Amniotic stem cell (primary cell): ENCODE measurements at regions not wholly inside any gene's neighbourhood (a gene's known extent, or its start where the extent isn't known, plus 50 kb on each side); places are given as distances from the start of the nearest gene placed in this dataset.

Experiments used
- DNase-seq: peaks from one replicate; lab custom pipeline; 2025; lab: John Stamatoyannopoulos, UW

DNA sequence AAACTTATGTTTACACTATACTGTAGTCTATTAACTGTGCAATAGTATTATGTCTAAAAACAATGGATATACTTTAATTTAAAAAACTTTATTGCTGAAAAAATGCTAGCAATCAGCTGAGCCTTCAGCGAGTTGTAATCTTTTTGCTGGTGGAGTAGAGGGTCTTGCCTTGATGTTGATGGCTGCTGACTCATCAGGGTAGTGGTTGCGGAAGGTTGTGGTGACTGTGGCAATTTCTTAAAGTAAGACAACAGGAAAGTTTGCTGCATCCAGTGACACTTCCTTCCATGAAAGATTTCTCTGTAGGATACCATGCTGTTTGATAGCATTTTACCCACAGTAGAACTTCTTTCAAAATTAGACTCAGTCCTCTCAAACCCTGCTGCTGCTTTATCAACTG, 234.7 kb upstream of the CSF3R start:
- DNase-seq: no peak

DNA sequence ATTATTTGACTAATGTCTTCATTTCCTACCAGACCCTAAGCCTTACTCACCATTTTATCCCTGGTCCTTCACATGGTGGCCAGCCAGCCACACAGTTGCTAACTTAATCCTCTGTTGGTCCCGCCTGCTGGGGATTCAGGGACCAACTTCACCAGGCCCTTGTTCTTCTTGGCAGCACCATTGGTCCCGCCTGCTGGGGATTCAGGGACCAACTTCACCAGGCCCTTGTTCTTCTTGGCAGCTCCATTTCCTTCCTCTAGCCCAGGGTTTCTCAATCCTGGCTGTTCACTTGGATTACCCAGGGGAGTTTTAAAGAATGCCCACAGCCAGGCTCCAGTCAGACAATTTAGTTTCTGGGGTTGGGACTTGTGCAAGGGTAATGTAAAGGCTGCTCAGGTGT, 233.1 kb upstream of the CSF3R start:
- no peak for DNase-seq

DNA sequence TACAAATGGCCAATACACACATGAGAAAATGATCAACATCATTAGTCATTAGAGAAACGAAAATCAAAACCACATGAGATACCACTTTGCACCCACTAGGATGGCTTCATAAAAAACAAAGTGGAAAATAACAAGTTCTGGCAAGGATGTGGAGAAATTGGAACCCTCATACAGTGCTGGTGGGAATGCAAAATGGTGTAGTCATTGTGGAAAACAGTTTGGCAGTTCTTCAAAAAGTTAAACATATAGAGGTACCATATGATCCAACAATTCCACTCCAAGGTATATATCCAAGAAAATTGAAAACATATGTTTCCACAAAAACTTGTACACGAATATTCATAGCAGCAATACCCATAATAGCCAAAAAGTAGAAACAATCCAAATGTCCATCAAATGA, 231.6 kb upstream of the CSF3R start:
- DNase-seq: no peak

DNA sequence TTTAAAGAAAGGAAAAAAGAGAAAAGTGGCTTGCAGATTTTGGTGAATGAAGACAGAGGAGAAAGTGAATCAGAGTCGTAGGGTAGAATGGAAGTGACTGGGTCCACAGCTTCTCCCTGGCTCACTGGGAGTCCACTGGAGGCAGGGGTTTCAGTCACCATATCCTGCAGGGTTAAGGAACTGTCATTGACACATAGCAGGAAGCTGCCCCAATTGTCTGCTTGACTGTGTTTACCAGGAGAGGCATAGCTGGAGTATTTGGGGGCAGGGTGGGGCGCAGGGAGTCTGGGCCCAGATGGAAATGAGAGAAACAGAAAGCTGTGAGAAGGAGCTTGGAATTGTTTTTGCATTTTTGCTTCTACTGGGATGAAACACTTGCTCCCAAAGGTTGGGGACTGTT, 228.8 kb upstream of the CSF3R start:
- no peak for DNase-seq

DNA sequence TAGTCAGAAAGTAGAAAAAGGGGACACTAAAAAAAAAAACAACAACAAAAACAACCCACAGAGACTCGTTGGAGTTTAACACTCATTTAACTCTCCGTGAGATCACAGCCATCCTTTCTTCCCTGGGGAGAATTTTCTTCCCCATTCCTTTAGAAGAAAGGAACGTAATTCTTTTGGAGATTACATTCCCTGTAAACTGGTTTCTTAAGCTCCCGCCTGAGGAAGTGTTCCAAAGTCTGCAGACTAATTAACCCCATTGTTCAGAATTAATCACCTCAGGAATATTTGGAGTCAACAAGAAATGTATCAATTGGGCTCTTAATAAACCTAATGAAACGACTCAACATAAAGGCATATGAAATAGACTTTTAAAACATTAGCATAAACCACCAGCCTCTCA, 228.2 kb upstream of the CSF3R start:
- DNase-seq: no peak

DNA sequence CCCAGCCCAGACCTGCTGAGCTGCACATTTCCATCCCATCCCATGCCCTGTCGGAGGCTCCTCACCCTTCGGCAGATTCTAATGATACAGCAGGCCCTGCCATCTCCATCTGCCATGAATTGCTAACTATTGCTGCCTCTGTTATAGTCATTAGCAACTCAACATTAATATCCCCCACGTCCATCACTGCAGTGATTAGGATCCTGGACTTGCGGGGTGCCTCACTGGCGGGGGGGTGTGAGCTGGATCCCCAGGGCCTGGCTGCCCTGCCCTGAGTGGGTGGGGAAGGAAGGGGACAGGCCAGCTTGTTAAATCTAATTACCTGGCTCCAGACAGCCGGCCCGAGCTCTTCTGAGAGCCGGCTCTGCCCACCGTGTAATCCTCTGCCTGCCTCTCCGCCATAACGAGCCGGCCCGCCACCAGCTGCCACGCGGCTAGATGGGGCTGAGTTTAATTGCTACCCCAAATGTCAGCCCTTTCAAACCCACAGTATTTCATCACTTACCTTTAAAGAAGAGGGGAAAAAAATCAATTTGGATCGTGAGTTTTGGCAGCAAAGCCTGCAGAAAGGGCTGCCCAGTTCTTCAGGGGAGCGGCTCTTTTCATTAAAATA, 227.3 kb upstream of the CSF3R start:
- no peak for DNase-seq

DNA sequence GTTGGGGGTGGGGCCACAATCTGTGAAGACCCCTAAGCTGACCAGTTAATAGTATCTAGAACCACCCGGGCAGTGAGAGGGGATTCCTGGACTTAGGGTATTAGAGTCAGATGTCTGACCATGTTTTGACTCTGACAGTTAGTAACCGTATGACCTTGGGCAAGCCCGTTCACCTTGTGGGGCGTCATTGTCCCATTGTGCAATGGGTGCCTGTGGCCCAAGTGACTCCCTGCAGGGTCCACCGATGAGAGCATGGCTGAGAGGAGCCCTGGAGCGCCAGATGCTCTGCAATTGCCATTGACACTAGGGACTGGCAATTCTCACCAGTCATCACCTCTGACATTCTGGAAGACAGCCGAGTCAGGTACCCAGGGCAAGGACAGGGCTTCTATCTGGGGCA, 225.9 kb upstream of the CSF3R start:
- no peak for DNase-seq

DNA sequence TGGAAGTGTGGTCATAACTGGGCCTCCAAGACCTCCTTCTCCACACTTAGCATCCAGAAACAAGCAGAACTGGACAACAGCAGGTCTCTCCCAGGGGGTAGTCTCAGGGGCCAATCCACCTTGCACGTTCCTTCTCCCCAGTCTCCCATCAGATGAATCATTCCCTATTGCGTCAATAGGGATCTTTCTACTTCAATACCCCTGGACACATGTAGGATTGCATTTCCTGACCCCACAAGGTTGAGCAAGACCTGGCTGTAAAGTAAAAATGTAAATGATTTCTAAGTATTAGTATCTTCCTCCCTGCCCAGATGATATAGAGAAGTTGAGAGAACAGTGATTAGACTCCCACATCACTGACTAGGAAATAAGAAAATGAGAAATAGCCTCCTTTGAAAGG, 224.5 kb upstream of the CSF3R start:
- no peak for DNase-seq

DNA sequence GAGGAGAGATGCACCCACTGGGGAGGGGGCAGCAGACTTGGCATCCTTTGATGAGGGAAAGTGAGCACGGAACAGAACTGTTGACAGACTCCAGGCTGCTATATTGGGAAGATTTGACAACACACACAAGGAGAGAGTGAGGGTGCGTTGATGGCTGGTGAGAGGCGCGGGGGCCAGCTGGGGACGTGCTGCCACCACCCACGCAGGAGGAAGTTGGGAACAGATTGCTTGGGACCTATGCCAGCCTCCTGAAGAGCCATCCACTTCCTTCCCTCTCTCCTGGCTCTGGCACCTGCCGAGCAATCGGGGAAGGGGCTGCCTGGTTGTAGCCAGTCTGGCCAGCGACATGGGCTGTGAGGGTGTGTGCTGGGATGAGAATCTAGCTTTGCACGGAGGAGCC, 223.7 kb upstream of the CSF3R start:
- DNase-seq: no peak

DNA sequence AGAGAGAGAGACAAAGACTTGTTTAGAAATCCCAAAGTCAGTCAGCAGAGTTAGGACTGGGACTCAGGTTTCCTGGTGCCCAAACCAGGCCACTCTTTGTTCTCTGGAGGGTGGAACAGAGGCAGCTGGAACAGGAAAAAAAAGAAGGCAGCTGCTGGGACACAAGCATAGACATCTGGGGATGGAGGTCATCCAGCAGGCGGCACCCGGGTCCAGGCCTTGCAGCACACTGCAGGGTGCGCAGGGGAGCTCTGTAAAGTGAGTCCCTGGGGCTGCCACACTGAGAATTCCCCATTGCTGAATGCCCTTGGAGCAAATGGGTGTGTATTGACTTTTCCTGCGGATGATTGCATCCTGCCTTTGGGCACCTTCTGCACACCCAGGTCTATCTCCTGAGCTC, 222.9 kb upstream of the CSF3R start:
- no peak for DNase-seq

DNA sequence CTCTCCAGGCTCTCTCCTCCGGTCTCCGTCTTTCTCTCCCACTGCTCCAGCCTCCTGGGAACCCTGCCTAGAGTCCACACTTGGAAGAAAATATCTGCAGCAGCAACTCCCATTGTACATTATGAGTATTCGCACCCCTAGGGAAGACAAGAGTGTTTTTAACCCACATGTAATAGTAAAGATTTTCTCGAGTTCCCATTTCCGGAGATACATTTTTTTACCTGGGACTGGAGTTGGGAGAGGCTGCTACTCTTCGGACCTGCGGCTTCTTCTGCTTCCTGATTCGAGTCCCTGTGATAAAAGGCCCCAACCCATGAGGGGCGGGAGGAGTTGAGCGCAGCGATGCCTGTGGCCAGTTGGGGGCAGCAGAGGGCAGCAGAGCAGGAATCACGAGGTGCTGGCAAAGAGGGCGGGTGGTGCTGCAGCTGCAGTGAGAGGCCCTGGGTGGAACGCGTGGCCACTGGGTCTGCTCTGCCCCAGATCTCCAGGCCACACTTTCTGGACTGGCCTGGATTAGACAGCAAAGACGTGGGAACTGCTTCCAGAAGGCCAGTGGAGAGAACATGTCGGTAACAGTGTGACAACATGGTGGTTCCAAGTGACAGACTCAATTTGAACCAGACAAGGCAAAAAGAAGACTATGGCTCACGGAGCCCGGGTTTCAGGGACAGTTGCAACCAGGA, 221.0 kb upstream of the CSF3R start:
- peak; percentile 5 for DNase-seq

DNA sequence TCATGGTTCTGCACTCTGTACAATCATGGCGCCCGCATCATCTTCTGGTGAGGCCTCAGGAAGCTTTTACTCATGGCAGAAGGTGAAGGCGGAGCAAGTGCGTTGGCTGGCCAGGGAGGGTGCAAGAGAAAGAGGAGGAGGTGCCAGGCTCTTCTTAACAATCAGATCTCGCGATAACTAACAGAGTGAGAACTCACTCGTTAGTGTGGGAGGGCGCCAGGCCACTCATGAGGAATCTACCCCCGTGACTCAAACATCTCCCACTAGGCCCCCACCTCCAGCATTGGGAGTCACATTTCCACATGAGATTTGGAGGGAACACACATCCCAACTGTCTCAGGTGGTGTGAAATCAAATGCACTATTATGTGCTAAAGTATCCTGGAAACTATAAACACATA, 220.2 kb upstream of the CSF3R start:
- DNase-seq: no peak

DNA sequence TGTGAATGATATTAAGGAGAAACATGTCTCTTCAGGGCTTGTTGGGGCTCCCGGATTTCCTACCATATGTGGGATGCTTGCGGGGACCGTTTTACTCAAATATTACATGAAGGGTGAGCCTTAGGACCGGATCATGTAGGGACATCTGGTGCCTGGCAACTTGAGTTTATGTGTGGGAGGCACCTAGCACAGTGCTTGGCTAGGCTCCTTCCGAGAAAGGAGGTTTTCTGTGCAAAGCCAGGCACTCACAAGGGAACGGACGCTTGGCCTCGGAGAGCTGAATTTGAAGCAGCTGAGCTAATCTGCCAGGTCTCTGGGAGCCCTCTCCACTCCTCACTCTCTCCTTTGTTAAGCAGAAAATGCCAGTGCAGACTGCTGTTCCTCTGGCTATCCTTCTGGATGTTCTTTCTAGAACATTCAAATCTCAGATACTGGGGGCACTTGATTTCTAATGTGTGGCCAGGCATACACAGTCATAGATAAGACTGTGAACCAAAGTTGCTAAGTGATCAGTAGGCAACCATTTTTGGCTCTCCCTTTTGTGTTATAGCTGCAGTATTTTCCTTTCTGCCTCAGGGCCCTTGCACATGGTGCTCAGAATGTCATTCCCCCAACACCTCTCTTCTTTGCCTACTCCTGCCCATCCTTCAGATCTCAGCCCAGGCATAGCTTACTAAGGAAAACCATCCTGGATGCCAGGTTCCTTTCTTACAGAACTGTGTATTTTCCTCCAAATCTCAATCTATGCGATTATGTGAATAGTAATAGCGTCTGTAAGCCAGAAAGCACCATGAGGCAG, 216.6 kb upstream of the CSF3R start:
- no peak for DNase-seq

DNA sequence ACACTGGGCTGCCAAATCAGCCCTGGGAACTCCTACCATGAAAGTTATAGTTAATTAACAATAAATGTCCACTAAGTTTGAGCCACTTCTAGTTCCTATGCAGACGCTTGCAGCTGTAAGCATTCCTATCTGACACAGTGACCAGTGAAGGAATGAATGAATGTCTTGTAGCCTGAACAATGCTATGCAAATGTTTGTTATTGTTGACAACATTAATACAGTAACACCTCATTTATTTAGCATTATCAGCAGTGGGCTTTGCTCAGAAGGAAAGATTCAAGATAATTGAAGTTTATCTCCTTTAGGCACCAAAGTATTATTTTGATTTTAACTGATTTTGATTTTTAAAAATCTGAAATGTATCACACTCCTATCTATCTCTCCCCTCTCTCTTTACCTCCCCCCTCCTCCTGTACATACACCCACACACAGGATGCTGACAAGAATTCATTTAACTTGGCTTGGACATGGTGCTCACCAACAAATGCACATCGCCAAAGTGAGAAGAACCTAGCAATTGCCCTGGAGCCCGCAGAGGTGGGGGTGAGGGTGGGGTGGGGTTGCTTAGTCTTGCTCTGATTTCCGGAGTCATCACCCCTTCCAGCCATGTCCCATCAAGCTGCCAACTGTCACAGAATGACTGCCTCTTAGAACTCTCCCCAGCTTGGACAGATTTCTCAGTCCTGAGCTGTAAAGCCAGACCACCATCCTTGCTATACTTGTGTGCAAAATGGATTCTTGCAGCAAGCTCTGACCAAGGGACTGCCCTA, 215.3 kb upstream of the CSF3R start:
- no peak for DNase-seq

DNA sequence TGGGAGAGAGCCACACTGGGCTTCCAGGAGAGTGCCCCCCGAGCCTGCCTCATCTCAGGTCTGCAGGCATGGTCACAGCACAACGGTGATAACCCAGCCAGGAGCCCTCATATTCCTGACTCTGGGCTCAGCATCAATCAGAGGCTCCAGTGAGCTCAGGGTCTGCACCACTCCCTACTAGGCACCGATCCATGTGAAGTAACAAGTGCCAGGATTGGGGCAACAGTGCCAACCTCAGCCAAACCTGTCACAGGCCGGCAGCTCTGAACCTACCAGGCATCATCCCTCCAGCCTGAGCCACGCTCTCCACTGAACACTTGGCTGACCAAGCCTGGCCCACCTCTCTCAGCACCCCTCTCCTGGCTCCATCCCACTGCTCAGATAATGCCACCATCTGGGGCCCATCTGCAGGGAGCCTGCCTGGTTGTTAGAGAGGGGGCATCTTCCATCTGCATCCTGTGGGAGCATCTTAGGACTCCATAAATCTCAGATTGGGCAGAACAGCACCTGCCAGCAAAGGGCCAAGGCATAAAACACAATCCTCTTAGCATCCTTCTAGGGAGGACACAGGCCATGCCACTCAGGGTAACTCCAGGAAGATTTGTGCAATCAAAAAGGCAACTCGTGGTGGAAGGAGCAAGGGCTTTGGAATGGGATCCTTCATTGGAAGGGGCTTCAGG, 213.7 kb upstream of the CSF3R start:
- DNase-seq: no peak

DNA sequence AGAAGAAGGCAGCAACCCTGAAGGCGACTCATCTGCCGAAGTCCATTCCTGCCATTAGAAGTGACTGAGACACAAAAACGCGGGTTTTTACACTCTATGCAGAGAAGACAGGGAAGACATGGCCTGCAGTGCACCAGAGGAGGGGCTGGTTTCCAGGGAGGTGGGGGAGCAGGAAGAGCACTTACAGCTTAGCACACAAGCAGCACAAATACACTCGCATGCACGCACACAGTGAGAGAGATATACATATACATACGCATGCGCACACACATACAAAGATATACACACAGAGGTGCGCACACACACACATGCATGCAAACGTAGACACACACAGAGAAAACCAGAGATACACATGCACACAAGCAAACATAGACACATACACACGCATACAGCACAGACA, 210.9 kb upstream of the CSF3R start:
- no peak for DNase-seq

DNA sequence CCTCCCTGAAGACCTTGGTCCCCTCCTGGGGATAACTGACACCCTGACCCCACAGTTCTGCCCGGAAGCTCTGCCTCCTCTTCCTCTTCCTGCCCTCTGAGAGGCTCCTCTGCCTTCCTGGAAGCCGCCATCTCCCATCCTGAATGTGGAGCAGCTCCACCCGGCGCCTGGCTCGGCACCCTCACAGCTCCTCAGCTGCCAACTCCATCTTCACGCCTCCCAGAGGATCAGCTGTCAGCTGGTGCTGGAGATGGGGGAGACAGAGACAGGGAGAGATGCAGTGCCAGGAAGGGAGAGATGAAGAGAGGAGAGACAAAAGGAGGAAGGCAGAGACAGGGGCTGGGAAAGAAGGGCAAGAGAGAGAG, 210.4 kb upstream of the CSF3R start:
- DNase-seq: no peak

DNA sequence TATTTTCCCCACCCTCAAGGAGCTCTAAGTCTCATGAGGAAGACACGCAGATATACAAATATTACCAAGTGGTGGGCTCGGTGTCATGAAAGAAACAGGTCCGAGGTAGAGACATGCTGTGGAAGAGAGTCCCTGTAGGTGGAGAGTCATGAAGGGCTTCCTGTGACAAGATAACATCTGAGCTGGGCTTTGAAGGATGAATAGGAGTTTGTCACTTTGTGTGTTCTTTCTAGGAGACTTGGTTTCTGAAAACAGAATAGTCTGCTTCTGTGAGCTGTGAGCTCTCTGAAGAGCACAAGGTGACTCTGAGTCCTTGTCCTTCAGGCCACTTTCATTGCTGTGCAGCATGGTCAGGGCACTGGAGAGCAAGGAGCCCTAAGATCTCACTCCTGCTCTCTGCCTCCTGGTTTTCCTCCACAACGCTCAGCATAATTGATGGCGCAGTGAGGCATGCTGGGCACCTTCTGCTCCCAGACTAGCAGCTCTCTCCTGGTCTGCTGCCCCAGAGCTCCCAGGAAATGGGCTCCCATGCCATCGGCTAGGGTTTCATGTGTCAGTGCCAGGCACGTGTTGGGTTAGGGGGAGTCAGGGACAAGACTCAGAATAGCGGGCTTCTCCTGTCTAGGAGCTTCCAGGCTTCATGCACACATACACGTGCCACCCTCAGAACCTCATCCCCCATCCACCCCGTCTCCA, 209.9 kb upstream of the CSF3R start:
- no peak for DNase-seq

DNA sequence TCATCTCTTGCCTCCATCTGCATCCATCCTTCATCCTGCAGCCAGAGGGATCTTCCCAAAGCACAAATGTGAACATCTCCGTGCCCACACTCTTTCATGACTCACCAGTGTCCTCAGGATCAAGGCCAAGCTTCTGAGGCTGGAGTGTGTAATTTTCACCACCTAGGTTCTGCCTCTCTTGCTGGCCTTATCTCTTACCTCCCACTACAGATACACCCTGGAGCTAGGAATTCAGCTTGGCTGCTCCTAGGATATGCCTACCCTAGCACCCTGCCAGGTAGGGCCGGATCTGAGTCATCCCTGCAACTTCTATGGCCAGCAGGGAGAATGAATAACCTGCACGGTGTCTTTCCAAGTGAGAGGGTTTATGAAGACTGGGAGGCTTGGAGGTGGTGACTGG, 208.7 kb upstream of the CSF3R start:
- DNase-seq: no peak

DNA sequence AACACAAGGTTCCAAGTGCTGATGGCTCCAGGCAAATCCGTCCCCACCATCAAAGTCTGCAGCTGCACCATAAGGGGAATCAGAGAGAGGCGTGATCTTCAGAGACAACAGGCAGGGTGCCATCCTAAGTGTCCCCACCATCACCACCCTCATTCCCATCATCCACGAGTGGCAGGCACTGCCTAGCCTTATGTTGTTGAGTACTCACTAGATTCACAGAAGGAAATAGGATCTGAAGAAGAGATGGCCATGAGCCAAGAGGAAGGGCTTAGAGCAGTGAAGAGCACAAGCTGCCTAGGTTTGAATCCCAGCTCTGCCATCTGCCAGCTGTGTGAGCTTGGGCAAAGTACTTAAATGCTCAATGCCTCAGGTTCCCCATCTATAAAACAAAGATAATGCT, 207.3 kb upstream of the CSF3R start:
- DNase-seq: no peak

DNA sequence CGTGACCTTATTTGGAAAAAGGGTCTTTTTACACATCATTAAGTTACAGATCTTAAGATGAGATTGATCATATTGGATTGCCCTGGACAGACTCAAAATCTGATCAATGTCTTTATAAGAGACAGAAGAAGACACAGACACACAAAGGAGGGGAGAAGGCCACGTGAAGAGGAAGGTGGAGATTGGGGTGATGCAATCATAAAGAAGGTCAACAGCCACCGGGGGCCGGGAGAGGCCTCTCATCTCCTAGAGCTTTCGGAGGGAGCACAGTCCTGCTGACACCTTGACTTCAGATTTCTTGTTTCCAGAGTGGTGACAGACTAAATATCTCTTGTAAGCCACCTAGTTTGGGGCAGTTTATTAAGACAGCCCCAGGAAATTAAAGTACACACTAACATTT, 204.6 kb upstream of the CSF3R start:
- DNase-seq: no peak
